Body of pancreas (tissue), 4 donors: ENCODE measurements at regions not wholly inside any gene's neighbourhood (a gene's known extent, or its start where the extent isn't known, plus 50 kb on each side); places are given as distances from the start of the nearest gene placed in this dataset.

Experiments used
- ATAC-seq: fragments of 150-250 bp; one replicate; pipeline ENCODE4 v1.9.1; 2016
- DNase-seq, 4 donors: peaks; one replicate each; pipeline ENCODE4 v3.0.0-alpha.2; 2019
- H3K27ac ChIP-seq, 4 donors: fragments of 200-600 bp; sonication (generic); 1 replicate in 3 of 4; 2 replicates in 1 of 4; pipeline versions ENCODE4 v1.5.1 to v1.6.1; 2016 to 2019; ENCODE audit warnings: mild to moderate bottlenecking in 1 of 4, mixed read lengths in 1 of 4, moderate library complexity in 1 of 4
- H3K27me3 ChIP-seq, 2 donors: fragments of 200-600 bp; sonication (generic); one replicate each; pipeline ENCODE4 v1.6.0; 2016; ENCODE audit warnings: mild to moderate bottlenecking in 1 of 2
- H3K36me3 ChIP-seq, 2 donors: fragments of 200-600 bp; sonication (generic); replicated peaks in 1 of 2; 2 replicates each; pipeline ENCODE4 v1.5.1; 2016; ENCODE audit warnings: low read depth in 2 of 2; ENCODE audit not compliant: insufficient read depth in 1 of 2
- H3K4me1 ChIP-seq: fragments of 200-600 bp; sonication (generic); one replicate; pipeline ENCODE4 v1.6.0; 2016
- H3K4me3 ChIP-seq, 2 donors: fragments of 200-600 bp; sonication (generic); 1 replicate in 1 of 2; 2 replicates in 1 of 2; pipeline ENCODE4 v1.5.1; 2016 to 2019
- H3K9me3 ChIP-seq, 3 donors: fragments of 200-600 bp; sonication (generic); 1 replicate in 2 of 3; 2 replicates in 1 of 3; pipeline ENCODE4 v1.5.1; 2016
- CTCF ChIP-seq, 7 experiments: fragments of 450-650 bp in 4 of 7; fragments of 200-600 bp in 3 of 7; sonication (generic) in 3 of 7; IDR thresholded peaks; one replicate each; pipeline ENCODE4 v1.5.1; 2016 to 2019; ENCODE audit warnings: antibody characterized with exemption in 7 of 7
- POLR2A ChIP-seq, 3 donors: fragments of 450-650 bp; IDR thresholded peaks; one replicate each; pipeline ENCODE4 v1.6.1; 2016; ENCODE audit warnings: antibody characterized with exemption in 3 of 3, mild to moderate bottlenecking in 2 of 3
- WGBS, 2 donors: methylation state at CpG; one replicate each; pipeline ENCODE4 v1.1.5; 2017; 5-methylcytosine and 5-hydroxymethylcytosine counted together
- intact Hi-C: fragments of 100-400 bp; cut with DNase I; formaldehyde crosslinking; loops from one replicate; pipeline ENCODE4 v1.15.1; 2023

GRCh38 chr15:59946084-59946483 is 58.0 kb upstream of the FOXB1 start:
- Histone ChIP-seq H3K9me3 (no peaks in the 10 kb centered on the region), H3K36me3 (no peaks in the 10 kb centered on the region), H3K27me3 (no peaks in the 10 kb centered on the region), H3K4me1 (no peaks in the 10 kb centered on the region), H3K4me3 (no peak overlapping the region), H3K27ac (no peak overlapping the region)
- TF ChIP-seq POLR2A (IDR thresholded peaks at IDR 0.05) (no peak), CTCF (IDR thresholded peaks at IDR 0.05) (no peak)
- intact Hi-C loops = no loop called here
- ATAC-seq (no peak), DNase-seq (no peak)
- WGBS, 2 donors = 35 to 45% methylated on average over 3 of the region's 3 CpGs

- TF ChIP-seq CTCF (IDR thresholded peaks at IDR 0.05) (no peak), POLR2A (IDR thresholded peaks at IDR 0.05) (no peak)
- no peak for DNase-seq
- Histone ChIP-seq H3K4me3 (no peak overlapping the region), H3K36me3 (no peaks in the 10 kb centered on the region), H3K27ac (no peak overlapping the region), H3K4me1 (no peaks in the 10 kb centered on the region), H3K27me3 (no peaks in the 10 kb centered on the region), H3K9me3 (no peaks in the 10 kb centered on the region)
- WGBS, 2 donors = 74 to 93% methylated on average over 5 to 10 of the region's 10 CpGs
- intact Hi-C loops = no loop called here
- no peak for ATAC-seq
These were observed 59.1 kb upstream of the FOXB1 start for GRCh38 chr15:59945036-59945435.

GRCh38 chr15:59941612-59942011 is 62.5 kb upstream of the FOXB1 start:
- no peak for DNase-seq
- TF ChIP-seq POLR2A (IDR thresholded peaks at IDR 0.05) (no peak), CTCF (IDR thresholded peaks at IDR 0.05) (no peak)
- ATAC-seq = no peak
- Histone ChIP-seq H3K9me3 (no peaks in the 10 kb centered on the region), H3K4me1 (no peaks in the 10 kb centered on the region), H3K27me3 (no peaks in the 10 kb centered on the region), H3K36me3 (no peaks in the 10 kb centered on the region), H3K4me3 (no peak overlapping the region), H3K27ac (no peak overlapping the region)
- intact Hi-C loops = no loop called here
- WGBS, 2 donors = 71 to 77% methylated on average over 6 of the region's 6 CpGs

GRCh38 chr15:59940928-59941327 is 63.2 kb upstream of the FOXB1 start:
- Histone ChIP-seq H3K4me1 (no peaks in the 10 kb centered on the region), H3K9me3 (no peaks in the 10 kb centered on the region), H3K27me3 (no peaks in the 10 kb centered on the region), H3K4me3 (no peak overlapping the region), H3K36me3 (no peaks in the 10 kb centered on the region), H3K27ac (no peak overlapping the region)
- intact Hi-C loops = no loop called here
- 89 to 100% methylated on average over 1 of the region's 1 CpG for WGBS, 2 donors
- TF ChIP-seq CTCF (IDR thresholded peaks at IDR 0.05) (no peak), POLR2A (IDR thresholded peaks at IDR 0.05) (no peak)
- ATAC-seq (no peak), DNase-seq (no peak)

GRCh38 chr15:59940456-59940855 is 63.7 kb upstream of the FOXB1 start:
- DNase-seq (no peak), ATAC-seq (no peak)
- H3K4me3 ChIP-seq = no peak overlapping the region
- no peak overlapping the region for H3K27ac ChIP-seq
- no peaks in the 10 kb centered on the region for H3K4me1 ChIP-seq
- H3K27me3 ChIP-seq = no peaks in the 10 kb centered on the region
- H3K9me3 ChIP-seq = no peaks in the 10 kb centered on the region
- H3K36me3 ChIP-seq = no peaks in the 10 kb centered on the region
- TF ChIP-seq POLR2A (IDR thresholded peaks at IDR 0.05) (no peak), CTCF (IDR thresholded peaks at IDR 0.05) (no peak)
- intact Hi-C loops = no loop called here
- 86 to 90% methylated on average over 6 of the region's 6 CpGs for whole genome bisulfite sequencing, 2 donors
